ENCODE measurements at regions not wholly inside any gene's neighbourhood (a gene's known extent, or its start where the extent isn't known, plus 50 kb on each side); places are given as distances from the start of the nearest gene placed in this dataset.

DNA sequence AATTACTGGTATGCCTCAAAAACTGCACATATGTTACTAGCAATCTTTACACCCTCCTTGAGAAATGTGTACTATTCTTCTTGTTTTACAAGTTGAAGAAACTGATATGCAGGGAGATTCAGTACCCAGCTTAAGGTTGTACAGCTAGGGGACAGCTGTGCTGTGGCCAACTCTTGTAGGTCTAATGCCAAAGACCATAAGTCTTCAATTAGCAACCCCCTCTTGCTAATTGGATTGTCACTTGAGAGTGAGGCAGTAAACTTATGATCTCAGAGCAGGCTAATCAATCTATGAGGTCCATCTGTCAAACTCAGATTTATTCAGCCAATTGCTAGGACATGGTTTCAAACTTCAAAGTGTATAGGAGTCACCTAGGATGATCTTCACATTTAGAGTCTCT lies 492.0 kb upstream of the USP24 start:
- no peak overlapping the region for H3K27ac ChIP-seq (ENCODE audit: insufficient read length, low read depth, low read length)
- H3K23me2 ChIP-seq (ENCODE audit: insufficient read length, low read depth, low read length, poor library complexity, severe bottlenecking): no peaks in the 10 kb centered on the region
- H3K56ac ChIP-seq (ENCODE audit: insufficient read length, low read depth, low read length): no peak overlapping the region
- H3K27me3 ChIP-seq (ENCODE audit: insufficient read depth, low read length): no peaks in the 10 kb centered on the region
- H4K91ac ChIP-seq (ENCODE audit: insufficient read length, low read depth, low read length): no peak overlapping the region
- Mint-ChIP-seq H3K4me3 (no peak overlapping the region), H3K27me3 (ENCODE audit: low read depth) (no peaks in the 10 kb centered on the region; the same call in none of the 2 replicates), H3K27ac (no peak overlapping the region), H3K9me3 (no peaks in the 10 kb centered on the region; a peak in 1 of 5 replicates), H3K36me3 (ENCODE audit: insufficient read depth in 1 of 3, low read depth in 3 of 3) (0 out of 7 replicates have a peak, but pooled peaks cover 0 to 1% (median 0%) of the 10 kb centered on the region in 3 experiments), H3K4me1 (peaks cover 11 to 16% of the 10 kb centered on the region in 2 experiments)
- no peak overlapping the region for H3K4me2 ChIP-seq (ENCODE audit: insufficient read depth, insufficient read length, low read length)
- TF ChIP-seq, protein P1, sequence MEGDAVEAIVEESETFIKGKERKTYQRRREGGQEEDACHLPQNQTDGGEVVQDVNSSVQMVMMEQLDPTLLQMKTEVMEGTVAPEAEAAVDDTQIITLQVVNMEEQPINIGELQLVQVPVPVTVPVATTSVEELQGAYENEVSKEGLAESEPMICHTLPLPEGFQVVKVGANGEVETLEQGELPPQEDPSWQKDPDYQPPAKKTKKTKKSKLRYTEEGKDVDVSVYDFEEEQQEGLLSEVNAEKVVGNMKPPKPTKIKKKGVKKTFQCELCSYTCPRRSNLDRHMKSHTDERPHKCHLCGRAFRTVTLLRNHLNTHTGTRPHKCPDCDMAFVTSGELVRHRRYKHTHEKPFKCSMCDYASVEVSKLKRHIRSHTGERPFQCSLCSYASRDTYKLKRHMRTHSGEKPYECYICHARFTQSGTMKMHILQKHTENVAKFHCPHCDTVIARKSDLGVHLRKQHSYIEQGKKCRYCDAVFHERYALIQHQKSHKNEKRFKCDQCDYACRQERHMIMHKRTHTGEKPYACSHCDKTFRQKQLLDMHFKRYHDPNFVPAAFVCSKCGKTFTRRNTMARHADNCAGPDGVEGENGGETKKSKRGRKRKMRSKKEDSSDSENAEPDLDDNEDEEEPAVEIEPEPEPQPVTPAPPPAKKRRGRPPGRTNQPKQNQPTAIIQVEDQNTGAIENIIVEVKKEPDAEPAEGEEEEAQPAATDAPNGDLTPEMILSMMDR (conservative IDR thresholded peaks at IDR 0.05): no peak
- no peak for DNase-seq
- no peak overlapping the region for H3K23ac ChIP-seq (ENCODE audit: insufficient read length, low read depth, low read length)
- H3K18ac ChIP-seq (ENCODE audit: insufficient read length, low read depth, low read length): no peak overlapping the region
- H3K4me1 ChIP-seq (ENCODE audit: insufficient read depth, low read length): no peaks in the 10 kb centered on the region
- no peak overlapping the region for H3K9ac ChIP-seq (ENCODE audit: extremely low read depth, insufficient read length, low read length)
- H2BK12ac ChIP-seq (ENCODE audit: insufficient read length, low read depth, low read length): no peak overlapping the region
- no peak overlapping the region for H2AK5ac ChIP-seq (ENCODE audit: insufficient read length, low read length)
- H3K4ac ChIP-seq (ENCODE audit: low read depth, low read length): no peak overlapping the region
- no peak overlapping the region for H2BK120ac ChIP-seq (ENCODE audit: low read depth, low read length, poor library complexity, severe bottlenecking)
- no peak overlapping the region for H4K5ac ChIP-seq (ENCODE audit: insufficient read length, low read depth, low read length)
- H3K79me1 ChIP-seq (ENCODE audit: insufficient read depth, low read depth, low read length, poor library complexity, severe bottlenecking): no peaks in the 10 kb centered on the region
- H2BK15ac ChIP-seq (ENCODE audit: low read depth, low read length): no peak overlapping the region
- no peak overlapping the region for H2AFZ ChIP-seq (ENCODE audit: low read length)
- no peak overlapping the region for H3K14ac ChIP-seq (ENCODE audit: insufficient read depth, low read length)
- H2BK5ac ChIP-seq (ENCODE audit: insufficient read length, low read length): no peak overlapping the region
- H4K20me1 ChIP-seq (ENCODE audit: control insufficient read depth, insufficient read depth, insufficient read length): no peaks in the 10 kb centered on the region
- no peaks in the 10 kb centered on the region; the same call in 1 of the 2 replicates for H3K79me2 ChIP-seq (ENCODE audit: insufficient read depth, low read length)
- no peak overlapping the region for H4K8ac ChIP-seq (replicated peaks; ENCODE audit: insufficient read length, low read depth, low read length)
- H3T11ph ChIP-seq (ENCODE audit: low read length): no peak overlapping the region
- no peak overlapping the region for H2BK20ac ChIP-seq (ENCODE audit: low read depth, low read length, poor library complexity, severe bottlenecking)
- no peaks in the 10 kb centered on the region for H3K9me3 ChIP-seq (ENCODE audit: control insufficient read depth, low read depth, low read length)

Data from H9 (cell line).